BE2C (cell line): ENCODE measurements at regions not wholly inside any gene's neighbourhood (a gene's known extent, or its start where the extent isn't known, plus 50 kb on each side); places are given as distances from the start of the nearest gene placed in this dataset.

Source experiments
- DNase-seq: peaks from one replicate; pipeline ENCODE4 v3.0.0-alpha.2; 2020
- H3K27me3 ChIP-seq: fragments of 250-450 bp; sonication (Bioruptor Pico); 2 replicates; pipeline ENCODE4 v1.5.1; 2020; ENCODE audit warnings: mild to moderate bottlenecking
- H3K36me3 ChIP-seq: fragments of 250-450 bp; sonication (Bioruptor Pico); 2 replicates; pipeline ENCODE4 v1.5.1; 2020; ENCODE audit warnings: mild to moderate bottlenecking
- H3K4me1 ChIP-seq: fragments of 250-450 bp; sonication (Bioruptor Pico); 2 replicates; pipeline ENCODE4 v1.5.1; 2020
- H3K4me3 ChIP-seq: 2 replicates; pipeline ENCODE4 v1.5.1; 2011; ENCODE audit warnings: low read depth, low read length
- H3K9me3 ChIP-seq: fragments of 250-450 bp; sonication (Bioruptor Pico); 2 replicates; pipeline ENCODE4 v1.5.1; 2020
- CTCF ChIP-seq: IDR thresholded peaks from 2 replicates; pipeline ENCODE4 v1.5.1; 2012; ENCODE audit warnings: mild to moderate bottlenecking, low read depth, low read length

GRCh38 chr11:21704539-21704938 lies 488.3 kb upstream of the ANO5 start:
- Histone ChIP-seq H3K27me3 (no peaks in the 10 kb centered on the region), H3K9me3 (no peaks in the 10 kb centered on the region), H3K4me1 (no peaks in the 10 kb centered on the region), H3K4me3 (no peak overlapping the region), H3K36me3 (no peaks in the 10 kb centered on the region)
- DNase-seq = no peak
- no peak for TF ChIP-seq CTCF

GRCh38 chr11:21707116-21707739 lies 485.7 kb upstream of the ANO5 start:
- no peak overlapping the region for H3K4me3 ChIP-seq
- H3K27me3 ChIP-seq = no peaks in the 10 kb centered on the region
- 0 out of 2 replicates have a peak, but pooled peaks cover 2% of the 10 kb centered on the region for H3K4me1 ChIP-seq
- H3K9me3 ChIP-seq = no peaks in the 10 kb centered on the region
- no peak for TF ChIP-seq CTCF
- no peak for DNase-seq
- H3K36me3 ChIP-seq = no peaks in the 10 kb centered on the region

- Histone ChIP-seq H3K27me3 (no peaks in the 10 kb centered on the region), H3K4me1 (0 out of 2 replicates have a peak, but pooled peaks cover 2% of the 10 kb centered on the region), H3K9me3 (no peaks in the 10 kb centered on the region), H3K4me3 (no peak overlapping the region), H3K36me3 (no peaks in the 10 kb centered on the region)
- TF ChIP-seq CTCF = no peak
- peak; percentile 13 for DNase-seq
Observed at GRCh38 chr11:21710809-21711208, 482.1 kb upstream of the ANO5 start.

- no peaks in the 10 kb centered on the region for H3K36me3 ChIP-seq
- 0 out of 2 replicates have a peak, but pooled peaks cover 2% of the 10 kb centered on the region for H3K4me1 ChIP-seq
- no peak for DNase-seq
- no peaks in the 10 kb centered on the region for H3K27me3 ChIP-seq
- H3K9me3 ChIP-seq = no peaks in the 10 kb centered on the region
- TF ChIP-seq CTCF = no peak
- H3K4me3 ChIP-seq = no peak overlapping the region
Observed at GRCh38 chr11:21711341-21711740, 481.5 kb upstream of the ANO5 start.

GRCh38 chr11:21723678-21724077 lies 469.2 kb upstream of the ANO5 start:
- no peaks in the 10 kb centered on the region for H3K9me3 ChIP-seq
- no peaks in the 10 kb centered on the region for H3K27me3 ChIP-seq
- TF ChIP-seq CTCF = no peak
- no peaks in the 10 kb centered on the region for H3K36me3 ChIP-seq
- no peak for DNase-seq
- H3K4me3 ChIP-seq = no peak overlapping the region
- H3K4me1 ChIP-seq = no peaks in the 10 kb centered on the region; the same call in 1 of the 2 replicates

GRCh38 chr11:21727102-21727501 lies 465.8 kb upstream of the ANO5 start:
- no peak for DNase-seq
- no peak for TF ChIP-seq CTCF
- Histone ChIP-seq H3K27me3 (no peaks in the 10 kb centered on the region), H3K4me1 (no peaks in the 10 kb centered on the region; the same call in 1 of the 2 replicates), H3K36me3 (no peaks in the 10 kb centered on the region), H3K9me3 (no peaks in the 10 kb centered on the region), H3K4me3 (no peak overlapping the region)
